Endothelial cell of umbilical vein (primary cell): ENCODE measurements at regions not wholly inside any gene's neighbourhood (a gene's known extent, or its start where the extent isn't known, plus 50 kb on each side); places are given as distances from the start of the nearest gene placed in this dataset.

Experiments used
- CTCF ChIP-seq, 2 donors: IDR thresholded peaks; 1 replicate in 1 of 2; 2 replicates in 1 of 2; pipeline ENCODE4 v1.5.1; 2011; ENCODE audit warnings: low read length in 2 of 2, mild to moderate bottlenecking in 2 of 2, moderate library complexity in 2 of 2, control low read depth in 1 of 2, inconsistent platforms in 1 of 2, low read depth in 1 of 2; ENCODE audit not compliant: insufficient read depth in 1 of 2; ENCODE audit errors: extremely low read depth in 1 of 2
- POLR2A ChIP-seq: IDR thresholded peaks from 2 replicates; pipeline ENCODE4 v1.6.1; 2012; ENCODE audit warnings: low read depth, mild to moderate bottlenecking, control low read depth, low read length

- TF ChIP-seq POLR2A (no peak), CTCF (IDR thresholded peaks at IDR 0.05; ENCODE audit: extremely low read depth in 1 of 2, insufficient read depth in 1 of 2, low read depth in 1 of 2, low read length in 2 of 2) (no peak)
Measured at GRCh38 chr10:78429984-78430383, 396.3 kb downstream of the RPS24 start.
